MM.1S (cell line): ENCODE measurements at regions not wholly inside any gene's neighbourhood (a gene's known extent, or its start where the extent isn't known, plus 50 kb on each side); places are given as distances from the start of the nearest gene placed in this dataset.

Source experiments
- CTCF ChIP-seq: fragments of 300-600 bp; sonication (generic); IDR thresholded peaks from 2 replicates; pipeline ENCODE4 v1.5.1; 2016; ENCODE audit warnings: antibody characterized with exemption, low read length, mixed read lengths
- EZH2 ChIP-seq: fragments of 300-600 bp; sonication (generic); optimal IDR thresholded peaks from 2 replicates; pipeline ENCODE3; 2017; ENCODE audit warnings: low read depth, mild to moderate bottlenecking, antibody characterized with exemption, low read length, mixed read lengths
- EZH2phosphoT487 ChIP-seq: fragments of 300-600 bp; sonication (generic); IDR thresholded peaks from 2 replicates; pipeline ENCODE4 v1.6.1; 2018; ENCODE audit warnings: antibody characterized with exemption, low read length

- TF ChIP-seq EZH2phosphoT487 (no peak), CTCF (no peak), EZH2 (no peak)
Observed at GRCh38 chr2:226076529-226076928, 677.0 kb downstream of the NYAP2 start.
